ENCODE measurements at regions not wholly inside any gene's neighbourhood (a gene's known extent, or its start where the extent isn't known, plus 50 kb on each side); places are given as distances from the start of the nearest gene placed in this dataset.

DNA sequence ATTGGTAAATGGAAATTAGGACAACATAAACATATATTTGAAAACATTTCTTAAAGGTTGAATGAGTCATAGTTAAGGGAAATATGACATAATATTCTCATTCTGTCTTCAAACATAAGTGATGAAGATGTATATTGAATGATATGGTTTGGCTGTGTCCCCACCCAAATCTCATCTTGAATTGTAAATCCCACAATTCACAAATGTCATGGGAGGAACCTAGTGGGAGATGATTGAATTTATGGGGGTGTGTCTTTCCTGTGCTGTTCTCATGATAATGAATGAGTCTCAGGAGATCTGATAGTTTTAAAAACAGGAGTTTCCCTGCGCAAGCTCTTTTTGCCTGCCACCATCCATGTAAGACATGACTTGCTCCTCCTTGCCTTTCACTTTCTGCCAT lies 104.4 kb upstream of the MPDZ start:
- no peak overlapping the region for H3K4me3 ChIP-seq (ENCODE audit: low read depth, low read length)
- no peak for TF ChIP-seq CTCF (IDR thresholded peaks at IDR 0.05; ENCODE audit: borderline replicate concordance, insufficient read depth, low read depth, low read length)

- H3K4me3 ChIP-seq (ENCODE audit: low read depth, low read length): no peak overlapping the region
- no peak for TF ChIP-seq CTCF (IDR thresholded peaks at IDR 0.05; ENCODE audit: borderline replicate concordance, insufficient read depth, low read depth, low read length)
These were observed 103.7 kb upstream of the MPDZ start for GRCh38 chr9:13383216-13383615.

DNA sequence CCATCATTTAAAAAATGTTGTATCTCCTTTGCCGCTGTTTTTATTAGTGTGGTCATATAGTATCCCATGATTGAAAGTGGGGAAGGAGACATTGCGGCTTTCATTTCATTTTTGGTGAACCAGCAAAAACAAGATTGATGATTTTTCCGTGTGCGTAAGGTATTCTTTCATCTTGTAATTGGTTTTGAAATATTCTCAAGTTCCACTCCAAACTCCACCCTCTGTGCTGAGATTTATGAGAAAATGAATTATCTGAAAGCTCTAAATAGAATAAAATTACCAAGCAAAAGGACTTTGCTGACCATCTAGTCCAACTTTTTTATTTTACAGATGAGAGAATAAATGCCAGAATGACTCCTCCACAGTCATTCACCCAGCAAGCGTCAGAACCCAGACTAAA lies 103.1 kb upstream of the MPDZ start:
- no peak for TF ChIP-seq CTCF (IDR thresholded peaks at IDR 0.05; ENCODE audit: borderline replicate concordance, insufficient read depth, low read depth, low read length)
- no peak overlapping the region for H3K4me3 ChIP-seq (ENCODE audit: low read depth, low read length)

GRCh38 chr9:13380903-13381302 lies 101.4 kb upstream of the MPDZ start:
- no peak for TF ChIP-seq CTCF (IDR thresholded peaks at IDR 0.05; ENCODE audit: borderline replicate concordance, insufficient read depth, low read depth, low read length)

DNA sequence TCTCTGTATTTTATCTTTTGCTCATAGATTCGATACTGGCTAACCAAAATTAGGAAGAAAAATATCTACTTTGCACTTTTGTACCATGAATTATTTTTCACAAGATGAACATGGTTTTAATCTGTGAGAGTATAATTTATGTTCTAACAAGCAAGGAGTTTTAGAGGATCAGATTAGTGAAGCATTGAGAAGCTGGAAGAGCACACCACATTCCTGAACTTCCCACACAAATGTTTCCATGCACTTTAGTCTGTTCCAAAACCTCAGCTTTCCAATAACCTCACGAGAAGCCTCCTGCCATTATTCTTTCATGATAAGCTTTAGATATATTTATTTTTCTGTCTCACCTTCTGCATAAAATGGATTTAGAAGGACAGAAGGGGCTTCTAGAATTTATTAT lies 98.7 kb upstream of the MPDZ start:
- no peak for TF ChIP-seq CTCF (IDR thresholded peaks at IDR 0.05; ENCODE audit: borderline replicate concordance, insufficient read depth, low read depth, low read length)
- H3K4me3 ChIP-seq (ENCODE audit: low read depth, low read length): no peak overlapping the region

More at GRCh38 chr9:13380903-13381302, 101.4 kb upstream of the MPDZ start:
- no peak overlapping the region for H3K4me3 ChIP-seq (ENCODE audit: low read depth, low read length)

DNA sequence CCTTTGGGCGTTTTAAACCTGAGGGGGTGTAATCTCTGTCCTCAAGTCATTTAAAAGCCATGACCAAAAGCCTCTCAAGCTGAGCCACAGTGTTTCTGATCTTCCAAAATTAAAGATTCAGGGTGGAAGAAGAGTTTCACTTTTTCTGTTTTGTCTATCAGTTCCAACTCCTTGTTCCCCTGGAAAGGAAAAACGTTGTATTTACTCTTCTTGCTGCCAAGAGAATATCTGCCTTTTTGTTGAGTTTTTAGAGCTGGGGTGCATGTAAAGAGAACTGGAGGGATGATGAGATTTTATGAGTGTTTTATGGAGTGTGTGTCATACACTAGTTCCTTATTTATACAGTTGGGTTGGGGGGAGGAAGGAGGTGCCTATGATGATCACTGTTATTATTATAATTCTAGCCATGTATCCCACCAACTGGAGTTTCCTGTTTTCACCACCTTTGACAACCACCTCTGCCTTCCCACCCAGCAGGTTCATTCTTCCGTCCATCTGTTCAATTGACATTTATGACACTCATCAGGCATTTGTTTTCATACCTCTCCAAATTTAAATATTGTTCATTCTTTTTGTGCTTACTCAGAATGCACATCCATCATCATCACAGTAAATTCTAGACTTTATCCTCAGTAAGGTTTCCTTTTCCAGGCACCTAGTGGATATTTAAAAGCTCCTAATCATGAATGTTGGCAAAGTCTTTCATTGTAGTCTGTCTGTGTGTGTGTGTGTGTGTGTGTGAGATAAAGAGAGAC lies 97.9 kb upstream of the MPDZ start:
- no peak for TF ChIP-seq CTCF (IDR thresholded peaks at IDR 0.05; ENCODE audit: borderline replicate concordance, insufficient read depth, low read depth, low read length)
- no peak overlapping the region for H3K4me3 ChIP-seq (ENCODE audit: low read depth, low read length)

DNA sequence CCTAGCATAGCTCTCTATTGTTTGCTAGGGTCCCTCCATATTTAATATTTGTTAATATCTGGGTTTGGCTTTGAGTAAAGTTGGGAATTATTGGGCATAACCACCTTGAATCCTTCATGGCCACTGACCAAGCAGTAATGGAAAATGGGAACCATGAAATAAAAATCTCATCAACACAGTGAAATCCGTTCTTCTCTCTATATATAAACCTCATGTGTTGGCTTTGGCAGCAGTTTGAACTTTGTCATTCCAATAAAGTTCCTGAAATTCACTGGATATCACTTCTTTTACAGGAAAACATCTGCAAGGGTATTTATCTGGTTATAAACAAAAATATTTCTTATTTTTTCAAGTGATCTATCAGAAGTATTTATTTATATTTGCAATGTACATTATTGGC lies 93.0 kb upstream of the MPDZ start:
- no peak for TF ChIP-seq CTCF (IDR thresholded peaks at IDR 0.05; ENCODE audit: borderline replicate concordance, insufficient read depth, low read depth, low read length)
- H3K4me3 ChIP-seq (ENCODE audit: low read depth, low read length): no peak overlapping the region
